Sigmoid colon (tissue), 6 donors: ENCODE measurements at regions not wholly inside any gene's neighbourhood (a gene's known extent, or its start where the extent isn't known, plus 50 kb on each side); places are given as distances from the start of the nearest gene placed in this dataset.

Experiments
- DNase-seq: peaks from one replicate; pipeline ENCODE4 v3.0.0-alpha.2; 2019
- H3K27ac ChIP-seq, 4 donors: fragments of 200-600 bp; sonication (generic); one replicate each; pipeline ENCODE4 v1.5.1; 2016 to 2019; ENCODE audit warnings: mild to moderate bottlenecking in 1 of 4
- H3K27me3 ChIP-seq, 3 donors: fragments of 200-600 bp; sonication (generic); one replicate each; pipeline ENCODE4 v1.5.1; 2019; ENCODE audit warnings: mild to moderate bottlenecking in 1 of 3
- H3K36me3 ChIP-seq, 4 donors: fragments of 200-600 bp; sonication (generic); one replicate each; pipeline ENCODE4 v1.5.1; 2016 to 2019
- H3K4me1 ChIP-seq, 4 donors: fragments of 200-600 bp; sonication (generic); one replicate each; pipeline ENCODE4 v1.5.1; 2017 to 2019
- H3K4me3 ChIP-seq, 4 donors: fragments of 200-600 bp; sonication (generic); one replicate each; pipeline ENCODE4 v1.5.1; 2017 to 2019; ENCODE audit warnings: mild to moderate bottlenecking in 2 of 4, moderate library complexity in 1 of 4
- H3K9me3 ChIP-seq, 4 donors: fragments of 200-600 bp in 3 of 4; sonication (generic) in 3 of 4; one replicate each; pipeline versions ENCODE4 v1.5.1 to v1.6.1; 2013 to 2019
- CTCF ChIP-seq, 4 experiments: fragments of 450-650 bp in 3 of 4; fragments of 200-600 bp in 1 of 4; IDR thresholded peaks; one replicate each; pipeline ENCODE4 v1.5.1; 2016 to 2019; ENCODE audit warnings: antibody characterized with exemption in 4 of 4, mild to moderate bottlenecking in 3 of 4, moderate library complexity in 2 of 4
- EP300 ChIP-seq, 4 donors: sonication (generic); formaldehyde crosslinking; IDR thresholded peaks; one replicate each; pipeline ENCODE4 v1.6.1; 2017; ENCODE audit warnings: antibody characterized with exemption in 4 of 4
- POLR2A ChIP-seq, 2 donors: fragments of 450-650 bp; IDR thresholded peaks; one replicate each; pipeline ENCODE4 v1.6.1; 2016; ENCODE audit warnings: antibody characterized with exemption in 2 of 2, mild to moderate bottlenecking in 2 of 2, moderate library complexity in 2 of 2
- POLR2AphosphoS5 ChIP-seq, 4 donors: sonication (generic); formaldehyde crosslinking; IDR thresholded peaks; one replicate each; pipeline ENCODE4 v1.6.1; 2017; ENCODE audit warnings: antibody characterized with exemption in 4 of 4
- WGBS, 2 donors: extraction: QIAGEN DNeasy Blood & Tissue Kit; methylation state at CpG; one replicate each; pipeline ENCODE4 v1.1.7; 2013; 5-methylcytosine and 5-hydroxymethylcytosine counted together
- intact Hi-C: fragments of 100-400 bp; cut with DNase I; formaldehyde crosslinking; loops from one replicate; pipeline ENCODE4 v1.15.1; 2023
- donor health status: healthy with polysubstance abuse.
- donor health status: healthy.

- WGBS, 2 donors = 82 to 89% methylated on average over 5 of the region's 5 CpGs
- H3K4me1 ChIP-seq = no peaks in the 10 kb centered on the region
- TF ChIP-seq EP300 (IDR thresholded peaks at IDR 0.05) (no peak), POLR2A (IDR thresholded peaks at IDR 0.05) (no peak), POLR2AphosphoS5 (IDR thresholded peaks at IDR 0.05) (no peak), CTCF (IDR thresholded peaks at IDR 0.05) (no peak)
- no peaks in the 10 kb centered on the region for H3K27me3 ChIP-seq
- no peak overlapping the region for H3K4me3 ChIP-seq
- intact Hi-C loops = no loop called here
- H3K27ac ChIP-seq = no peak overlapping the region
- no peaks in the 10 kb centered on the region for H3K9me3 ChIP-seq
- no peak for DNase-seq
- H3K36me3 ChIP-seq = no peaks in the 10 kb centered on the region
Measured at GRCh38 chr3:170797685-170798084, 72.3 kb downstream of the RPL22L1 start.

GRCh38 chr3:170792471-170792870, 77.5 kb downstream of the RPL22L1 start:
- no peak for DNase-seq
- peaks cover 0 to 4% (median 0%) of the 10 kb centered on the region in 4 donors for H3K9me3 ChIP-seq
- intact Hi-C loops = no loop called here
- no peaks in the 10 kb centered on the region for H3K27me3 ChIP-seq
- WGBS, 2 donors = 88 to 89% methylated on average over 1 of the region's 1 CpG
- no peak for TF ChIP-seq CTCF (IDR thresholded peaks at IDR 0.05)
- no peak for TF ChIP-seq EP300 (IDR thresholded peaks at IDR 0.05)
- no peaks in the 10 kb centered on the region for H3K4me1 ChIP-seq
- no peak overlapping the region for H3K27ac ChIP-seq
- no peak overlapping the region for H3K4me3 ChIP-seq
- no peaks in the 10 kb centered on the region for H3K36me3 ChIP-seq

- no peak for TF ChIP-seq POLR2AphosphoS5 (IDR thresholded peaks at IDR 0.05)
- TF ChIP-seq EP300 (IDR thresholded peaks at IDR 0.05) = no peak
- TF ChIP-seq CTCF (IDR thresholded peaks at IDR 0.05) = no peak
- no peak for TF ChIP-seq POLR2A (IDR thresholded peaks at IDR 0.05)
- Histone ChIP-seq H3K27ac (no peak overlapping the region), H3K36me3 (no peaks in the 10 kb centered on the region), H3K27me3 (no peaks in the 10 kb centered on the region), H3K4me3 (no peak overlapping the region), H3K9me3 (peaks cover 0 to 4% (median 0%) of the 10 kb centered on the region in 4 donors), H3K4me1 (no peaks in the 10 kb centered on the region)
- intact Hi-C loops = no loop called here
- WGBS, 2 donors = 68 to 80% methylated on average over 1 of the region's 1 CpG
- DNase-seq = no peak
Measured at GRCh38 chr3:170790647-170791046, 79.3 kb downstream of the RPL22L1 start.

GRCh38 chr3:170787464-170787863, 82.5 kb downstream of the RPL22L1 start:
- DNase-seq = no peak
- Histone ChIP-seq H3K27ac (no peak overlapping the region), H3K36me3 (no peaks in the 10 kb centered on the region), H3K4me1 (no peaks in the 10 kb centered on the region), H3K4me3 (no peak overlapping the region), H3K9me3 (peaks cover 0 to 4% (median 0%) of the 10 kb centered on the region in 4 donors), H3K27me3 (no peaks in the 10 kb centered on the region)
- no peak for TF ChIP-seq CTCF (IDR thresholded peaks at IDR 0.05)
- no peak for TF ChIP-seq EP300 (IDR thresholded peaks at IDR 0.05)
- no peak for TF ChIP-seq POLR2AphosphoS5 (IDR thresholded peaks at IDR 0.05)
- TF ChIP-seq POLR2A (IDR thresholded peaks at IDR 0.05) = no peak
- intact Hi-C loops = no loop called here
- WGBS, 2 donors = 90 to 91% methylated on average over 2 of the region's 2 CpGs

- Histone ChIP-seq H3K27me3 (no peaks in the 10 kb centered on the region), H3K27ac (no peak overlapping the region), H3K36me3 (no peaks in the 10 kb centered on the region), H3K4me3 (no peak overlapping the region), H3K9me3 (peaks cover 0 to 4% (median 0%) of the 10 kb centered on the region in 4 donors), H3K4me1 (no peaks in the 10 kb centered on the region)
- intact Hi-C loops = no loop called here
- WGBS, 2 donors = 88 to 89% methylated on average over 3 of the region's 3 CpGs
- DNase-seq = no peak
- TF ChIP-seq CTCF (IDR thresholded peaks at IDR 0.05) (no peak), EP300 (IDR thresholded peaks at IDR 0.05) (no peak), POLR2A (IDR thresholded peaks at IDR 0.05) (no peak), POLR2AphosphoS5 (IDR thresholded peaks at IDR 0.05) (no peak)
Measured at GRCh38 chr3:170785454-170785853, 84.5 kb downstream of the RPL22L1 start.
